Breast epithelium (tissue), 4 donors: ENCODE measurements at regions not wholly inside any gene's neighbourhood (a gene's known extent, or its start where the extent isn't known, plus 50 kb on each side); places are given as distances from the start of the nearest gene placed in this dataset.

Experiments used
- DNase-seq, 2 donors: peaks; one replicate each; pipeline ENCODE4 v3.0.0-alpha.2; 2019; ENCODE audit warnings: low spot score in 2 of 2
- H3K27ac ChIP-seq, 2 donors: fragments of 200-600 bp; sonication (generic) in 1 of 2; one replicate each; pipeline ENCODE4 v1.5.1; 2016 to 2019; ENCODE audit warnings: mild to moderate bottlenecking in 1 of 2
- H3K27me3 ChIP-seq, 2 donors: fragments of 200-600 bp; sonication (generic) in 1 of 2; one replicate each; pipeline versions ENCODE4 v1.5.1 to v1.6.0; 2017 to 2019; ENCODE audit warnings: control low read depth in 1 of 2, mild to moderate bottlenecking in 1 of 2
- H3K36me3 ChIP-seq: fragments of 200-600 bp; one replicate; pipeline ENCODE4 v1.5.1; 2019
- H3K4me1 ChIP-seq, 2 donors: fragments of 200-600 bp; sonication (generic); one replicate each; pipeline ENCODE4 v1.5.1; 2016 to 2019; ENCODE audit warnings: control low read depth in 1 of 2
- H3K4me3 ChIP-seq, 3 donors: fragments of 200-600 bp; sonication (generic); 1 replicate in 2 of 3; 2 replicates in 1 of 3; pipeline ENCODE4 v1.5.1; 2016 to 2019; ENCODE audit warnings: mild to moderate bottlenecking in 3 of 3, moderate library complexity in 2 of 3
- H3K9me3 ChIP-seq, 2 donors: fragments of 200-600 bp; sonication (generic) in 1 of 2; one replicate each; pipeline ENCODE4 v1.5.1; 2016 to 2019; ENCODE audit warnings: control low read depth in 1 of 2
- POLR2A ChIP-seq: fragments of 450-650 bp; IDR thresholded peaks from one replicate; pipeline ENCODE4 v1.6.1; 2016; ENCODE audit warnings: antibody characterized with exemption, mild to moderate bottlenecking, moderate library complexity
- POLR2AphosphoS5 ChIP-seq, 3 donors: sonication (generic); formaldehyde crosslinking; IDR thresholded peaks; one replicate each; pipeline ENCODE4 v1.6.1; 2017; ENCODE audit warnings: antibody characterized with exemption in 3 of 3
- intact Hi-C: fragments of 100-400 bp; cut with DNase I; formaldehyde crosslinking; loops from one replicate; pipeline ENCODE4 v1.15.1; 2023; ENCODE audit warnings: low total_unique reads
- TF ChIP-seq, protein P1 (sequence below), 3 donors: fragments of 450-650 bp; IDR thresholded peaks; one replicate each; pipeline ENCODE4 v1.5.1; 2016 to 2017; ENCODE audit warnings: antibody characterized with exemption in 3 of 3, mild to moderate bottlenecking in 3 of 3, moderate library complexity in 3 of 3

DNA sequence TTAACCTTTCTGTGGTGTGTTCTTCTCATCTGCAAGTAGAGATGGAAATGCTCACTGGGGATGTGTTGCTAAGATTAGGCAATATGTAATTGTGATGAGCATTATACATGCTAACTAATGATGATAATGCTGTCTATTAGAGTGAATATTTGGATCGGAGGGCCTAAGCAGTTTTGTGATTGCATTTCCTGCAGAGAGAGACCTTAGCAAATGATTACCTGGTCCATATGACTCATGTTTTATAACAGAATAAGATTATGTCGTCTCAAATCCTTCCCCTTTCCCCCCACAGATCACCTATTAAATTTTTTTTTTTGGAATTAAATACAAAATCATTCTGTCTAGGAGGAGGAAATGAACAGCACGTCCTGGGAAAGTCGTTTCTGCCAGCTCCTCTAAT is 82.7 kb downstream of the IZUMO3 start:
- Histone ChIP-seq H3K4me3 (no peak overlapping the region), H3K27me3 (no peaks in the 10 kb centered on the region), H3K36me3 (no peaks in the 10 kb centered on the region), H3K9me3 (no peaks in the 10 kb centered on the region), H3K27ac (no peak overlapping the region), H3K4me1 (no peaks in the 10 kb centered on the region)
- DNase-seq = no peak
- intact Hi-C loops = no loop called here
- TF ChIP-seq, protein P1, sequence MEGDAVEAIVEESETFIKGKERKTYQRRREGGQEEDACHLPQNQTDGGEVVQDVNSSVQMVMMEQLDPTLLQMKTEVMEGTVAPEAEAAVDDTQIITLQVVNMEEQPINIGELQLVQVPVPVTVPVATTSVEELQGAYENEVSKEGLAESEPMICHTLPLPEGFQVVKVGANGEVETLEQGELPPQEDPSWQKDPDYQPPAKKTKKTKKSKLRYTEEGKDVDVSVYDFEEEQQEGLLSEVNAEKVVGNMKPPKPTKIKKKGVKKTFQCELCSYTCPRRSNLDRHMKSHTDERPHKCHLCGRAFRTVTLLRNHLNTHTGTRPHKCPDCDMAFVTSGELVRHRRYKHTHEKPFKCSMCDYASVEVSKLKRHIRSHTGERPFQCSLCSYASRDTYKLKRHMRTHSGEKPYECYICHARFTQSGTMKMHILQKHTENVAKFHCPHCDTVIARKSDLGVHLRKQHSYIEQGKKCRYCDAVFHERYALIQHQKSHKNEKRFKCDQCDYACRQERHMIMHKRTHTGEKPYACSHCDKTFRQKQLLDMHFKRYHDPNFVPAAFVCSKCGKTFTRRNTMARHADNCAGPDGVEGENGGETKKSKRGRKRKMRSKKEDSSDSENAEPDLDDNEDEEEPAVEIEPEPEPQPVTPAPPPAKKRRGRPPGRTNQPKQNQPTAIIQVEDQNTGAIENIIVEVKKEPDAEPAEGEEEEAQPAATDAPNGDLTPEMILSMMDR (IDR thresholded peaks at IDR 0.05) = no peak
- TF ChIP-seq POLR2AphosphoS5 (IDR thresholded peaks at IDR 0.05) (no peak), POLR2A (no peak)

DNA sequence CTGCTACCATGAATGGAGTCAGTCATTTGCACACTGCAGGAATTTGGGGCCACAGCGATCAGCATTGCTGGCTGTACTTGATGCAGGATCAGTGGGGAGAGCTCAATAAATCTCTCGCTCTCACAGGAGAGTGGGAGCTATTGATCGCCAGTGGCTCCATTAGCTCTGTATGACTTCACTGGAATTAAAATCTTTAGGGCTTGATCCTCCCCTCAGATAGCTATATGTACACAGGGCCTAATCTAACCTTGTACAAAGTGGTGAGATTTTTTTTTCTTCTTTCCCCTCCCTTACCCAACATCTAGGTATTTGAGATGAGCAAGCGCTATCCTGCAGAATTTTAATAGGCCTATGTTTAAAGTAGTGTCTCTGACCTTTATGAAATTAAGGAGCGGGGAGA is 84.9 kb downstream of the IZUMO3 start:
- Histone ChIP-seq H3K27me3 (no peaks in the 10 kb centered on the region), H3K4me1 (no peaks in the 10 kb centered on the region), H3K27ac (no peak overlapping the region), H3K9me3 (no peaks in the 10 kb centered on the region), H3K4me3 (no peak overlapping the region), H3K36me3 (no peaks in the 10 kb centered on the region)
- TF ChIP-seq POLR2A (no peak), POLR2AphosphoS5 (IDR thresholded peaks at IDR 0.05) (no peak)
- TF ChIP-seq, protein P1 (IDR thresholded peaks at IDR 0.05) = no peak
- intact Hi-C loops = no loop called here
- DNase-seq = no peak

DNA sequence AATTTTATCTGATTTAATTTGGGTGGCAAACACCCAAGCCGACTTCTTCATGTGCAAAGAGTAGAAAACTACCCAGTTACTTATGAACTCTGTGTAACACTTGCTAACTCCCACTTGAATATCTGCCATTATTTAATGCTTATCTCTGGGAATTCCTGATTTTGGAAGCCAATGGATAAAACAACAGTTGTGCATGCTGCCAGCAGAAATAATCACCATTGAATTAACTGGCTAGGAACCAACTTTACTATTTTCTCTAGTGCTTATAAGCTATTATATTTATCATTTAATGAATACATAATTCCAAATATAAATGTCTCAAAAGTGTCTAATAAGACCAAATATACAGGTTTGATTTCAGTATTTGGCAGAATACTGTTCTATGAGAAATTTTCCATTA is 85.7 kb downstream of the IZUMO3 start:
- Histone ChIP-seq H3K27ac (no peak overlapping the region), H3K4me3 (no peak overlapping the region), H3K36me3 (no peaks in the 10 kb centered on the region), H3K4me1 (no peaks in the 10 kb centered on the region), H3K27me3 (no peaks in the 10 kb centered on the region), H3K9me3 (no peaks in the 10 kb centered on the region)
- DNase-seq = no peak
- intact Hi-C loops = no loop called here
- TF ChIP-seq, protein P1 (IDR thresholded peaks at IDR 0.05) = no peak

DNA sequence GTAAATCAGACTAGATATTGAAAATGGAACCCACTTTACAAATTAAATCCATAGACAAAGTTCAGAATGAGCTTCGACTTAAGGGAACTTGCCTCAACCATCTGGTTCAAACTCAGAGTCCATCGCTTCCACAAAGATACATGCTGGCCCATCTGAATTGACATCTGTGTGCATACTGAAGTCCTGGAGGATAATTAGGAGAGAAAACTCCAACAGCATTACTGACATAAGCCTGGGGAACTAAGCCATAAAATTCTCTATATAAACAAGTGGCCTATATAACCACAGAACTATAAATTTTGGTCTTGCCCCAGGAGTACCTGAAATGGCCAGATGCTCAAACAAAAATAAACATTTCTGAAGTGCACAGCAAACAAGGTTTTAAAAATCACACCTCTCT is 94.4 kb downstream of the IZUMO3 start:
- intact Hi-C loops = no loop called here
- DNase-seq = no peak
- TF ChIP-seq, protein P1 (IDR thresholded peaks at IDR 0.05) = no peak
- TF ChIP-seq POLR2A = no peak
- no peak for TF ChIP-seq POLR2AphosphoS5 (IDR thresholded peaks at IDR 0.05)
- no peak overlapping the region for H3K27ac ChIP-seq
- no peaks in the 10 kb centered on the region for H3K36me3 ChIP-seq
- H3K27me3 ChIP-seq = no peaks in the 10 kb centered on the region
- no peak overlapping the region for H3K4me3 ChIP-seq
- H3K4me1 ChIP-seq = no peaks in the 10 kb centered on the region
- H3K9me3 ChIP-seq = peaks cover 0 to 10% of the 10 kb centered on the region in 2 donors

DNA sequence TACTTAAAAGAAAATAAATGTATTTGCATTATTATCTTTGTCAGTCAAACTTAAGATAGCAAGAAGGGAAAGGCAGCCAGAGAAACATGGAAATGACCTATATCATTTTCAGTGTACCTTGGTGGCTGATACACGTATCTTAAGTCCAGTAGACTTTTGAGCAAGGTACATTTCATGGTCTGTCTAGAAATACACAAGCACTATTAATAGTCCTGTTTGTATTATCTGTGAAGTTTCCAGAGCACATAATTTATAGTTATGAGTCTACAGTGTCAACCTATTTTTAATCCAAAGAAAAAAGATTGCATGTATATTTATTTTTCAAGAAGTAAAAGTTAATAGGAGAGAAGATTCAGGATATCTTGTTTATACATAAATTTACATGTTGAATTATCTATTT is 95.7 kb downstream of the IZUMO3 start:
- intact Hi-C loops = no loop called here
- DNase-seq = no peak
- H3K27ac ChIP-seq = no peak overlapping the region
- H3K27me3 ChIP-seq = no peaks in the 10 kb centered on the region
- peaks cover 0 to 10% of the 10 kb centered on the region in 2 donors for H3K9me3 ChIP-seq
- no peaks in the 10 kb centered on the region for H3K4me1 ChIP-seq
- TF ChIP-seq POLR2AphosphoS5 (IDR thresholded peaks at IDR 0.05) = no peak
- TF ChIP-seq POLR2A = no peak
- TF ChIP-seq, protein P1 (IDR thresholded peaks at IDR 0.05) = no peak
- no peaks in the 10 kb centered on the region for H3K36me3 ChIP-seq
- H3K4me3 ChIP-seq = no peak overlapping the region
